ENCODE measurements at regions not wholly inside any gene's neighbourhood (a gene's known extent, or its start where the extent isn't known, plus 50 kb on each side); places are given as distances from the start of the nearest gene placed in this dataset.
"Not testable (repeated sequence)": the region's sequence is repeated elsewhere in the genome, so short reads cannot be mapped to it uniquely, and the experiment has no call there.

- TF ChIP-seq CTCF (IDR thresholded peaks at IDR 0.05; ENCODE audit: insufficient read depth, low read length): no peak
Observed at GRCh38 chrX:46165411-46165810, 379.8 kb downstream of the ZNF674 start.

GRCh38 chrX:46152756-46153155 is 392.5 kb downstream of the ZNF674 start:
- TF ChIP-seq CTCF (IDR thresholded peaks at IDR 0.05; ENCODE audit: insufficient read depth, low read length): no peak
- DNase-seq (ENCODE audit: low read depth): peak; percentile 8
- H3K4me3 ChIP-seq (ENCODE audit: low read depth, low read length): no peak overlapping the region

More at GRCh38 chrX:46165411-46165810, 379.8 kb downstream of the ZNF674 start:
- no peak overlapping the region for H3K4me3 ChIP-seq (ENCODE audit: low read depth, low read length)
- peak; percentile 80 for DNase-seq (ENCODE audit: low read depth)

- not testable (repeated sequence) for DNase-seq (ENCODE audit: low read depth); H3K4me3 ChIP-seq (ENCODE audit: low read depth, low read length)
Observed at GRCh38 chrX:46151332-46151731, 393.9 kb downstream of the ZNF674 start.

GRCh38 chrX:46144566-46144965 is 400.7 kb downstream of the ZNF674 start:
- no peak for TF ChIP-seq CTCF (IDR thresholded peaks at IDR 0.05; ENCODE audit: insufficient read depth, low read length)
- no peak overlapping the region for H3K4me3 ChIP-seq (ENCODE audit: low read depth, low read length)

DNA sequence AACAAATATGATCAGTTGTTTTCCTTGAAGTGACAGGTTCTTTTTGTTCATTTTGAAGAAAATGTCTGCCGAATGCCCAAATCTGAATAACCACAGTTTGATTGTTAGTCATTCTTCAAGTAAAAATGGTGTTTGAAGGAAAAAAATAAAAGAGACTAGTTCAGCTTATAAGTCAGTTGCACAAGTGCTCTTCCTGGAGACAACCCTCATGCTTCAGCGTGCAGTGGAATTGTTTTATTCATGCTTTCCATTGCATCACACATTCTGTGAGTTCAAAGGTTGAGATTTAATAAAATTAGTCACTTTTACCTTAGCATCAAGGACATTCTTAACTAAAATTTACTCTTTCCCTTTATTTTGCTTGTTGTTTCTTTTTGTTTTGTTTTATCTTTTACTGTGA is 404.9 kb downstream of the ZNF674 start:
- H3K4me3 ChIP-seq (ENCODE audit: low read depth, low read length): no peak overlapping the region
- TF ChIP-seq CTCF (IDR thresholded peaks at IDR 0.05; ENCODE audit: insufficient read depth, low read length): no peak
- peak; percentile 11 for DNase-seq (ENCODE audit: low read depth)

More at GRCh38 chrX:46144566-46144965, 400.7 kb downstream of the ZNF674 start:
- DNase-seq (ENCODE audit: low read depth): no peak

GRCh38 chrX:46130247-46130646 is 415.0 kb downstream of the ZNF674 start:
- no peak for TF ChIP-seq CTCF (IDR thresholded peaks at IDR 0.05; ENCODE audit: insufficient read depth, low read length)
- DNase-seq (ENCODE audit: low read depth): no peak
- H3K4me3 ChIP-seq (ENCODE audit: low read depth, low read length): no peak overlapping the region

GRCh38 chrX:46125111-46125510 is 420.1 kb downstream of the ZNF674 start:
- no peak for TF ChIP-seq CTCF (IDR thresholded peaks at IDR 0.05; ENCODE audit: insufficient read depth, low read length)
- peak; percentile 8 for DNase-seq (ENCODE audit: low read depth)
- H3K4me3 ChIP-seq (ENCODE audit: low read depth, low read length): no peak overlapping the region
